Neural progenitor cell (in vitro differentiated cells): ENCODE measurements at regions not wholly inside any gene's neighbourhood (a gene's known extent, or its start where the extent isn't known, plus 50 kb on each side); places are given as distances from the start of the nearest gene placed in this dataset.
"Not testable (repeated sequence)": the region's sequence is repeated elsewhere in the genome, so short reads cannot be mapped to it uniquely, and the experiment has no call there.

ENCODE experiments used
- DNase-seq: peaks from one replicate; pipeline ENCODE4 v3.0.0-alpha.2; 2016; ENCODE audit warnings: low spot score
- H2AFZ ChIP-seq: fragments of 200-600 bp; sonication (generic); replicated peaks from 2 replicates; pipeline ENCODE4 v1.6.1; 2016; ENCODE audit warnings: antibody characterized with exemption
- H3F3A ChIP-seq: fragments of 200-600 bp; sonication (generic); 2 replicates; pipeline ENCODE4 v1.6.1; 2016; ENCODE audit warnings: antibody characterized with exemption, low read depth
- H3K27ac ChIP-seq: fragments of 200-600 bp; sonication (generic); 2 replicates; pipeline ENCODE4 v1.5.1; 2016; ENCODE audit warnings: mild to moderate bottlenecking
- H3K27me3 ChIP-seq: fragments of 200-600 bp; sonication (generic); 2 replicates; pipeline ENCODE4 v1.6.1; 2016; ENCODE audit warnings: mild to moderate bottlenecking, moderate library complexity
- H3K36me3 ChIP-seq: fragments of 200-600 bp; sonication (generic); 2 replicates; pipeline ENCODE4 v1.5.1; 2016
- H3K4me1 ChIP-seq: fragments of 200-600 bp; sonication (generic); 2 replicates; pipeline ENCODE4 v1.6.1; 2016; ENCODE audit warnings: mixed run types
- H3K4me2 ChIP-seq: fragments of 200-600 bp; sonication (generic); 2 replicates; pipeline ENCODE4 v1.6.1; 2016
- H3K4me3 ChIP-seq: fragments of 200-600 bp; sonication (generic); 2 replicates; pipeline ENCODE4 v1.5.1; 2016
- H3K79me2 ChIP-seq: fragments of 200-600 bp; sonication (generic); 2 replicates; pipeline ENCODE4 v1.6.1; 2016; ENCODE audit warnings: low read depth
- H3K9ac ChIP-seq: fragments of 200-600 bp; sonication (generic); 2 replicates; pipeline ENCODE4 v1.6.1; 2016
- H3K9me3 ChIP-seq: fragments of 200-600 bp; sonication (generic); 2 replicates; pipeline ENCODE4 v1.5.1; 2016; ENCODE audit warnings: low read depth
- H4K20me1 ChIP-seq: fragments of 200-600 bp; sonication (generic); 2 replicates; pipeline ENCODE4 v1.6.1; 2016; ENCODE audit warnings: low read depth
- H3K27ac Mint-ChIP-seq: 3 replicates; pipeline ENCODE4 v1.8.0; 2021; ENCODE audit warnings: mixed read lengths
- H3K27me3 Mint-ChIP-seq: 2 replicates; pipeline ENCODE4 v1.8.0; 2022; ENCODE audit warnings: low read depth, mild to moderate bottlenecking, inconsistent platforms, moderate library complexity, mixed read lengths; ENCODE audit not compliant: insufficient read depth
- H3K36me3 Mint-ChIP-seq: 3 replicates; pipeline ENCODE4 v1.8.0; 2021; ENCODE audit warnings: mixed read lengths
- H3K4me1 Mint-ChIP-seq: 3 replicates; pipeline ENCODE4 v1.8.0; 2021; ENCODE audit warnings: mixed read lengths
- H3K4me3 Mint-ChIP-seq: 3 replicates; pipeline ENCODE4 v1.8.0; 2021; ENCODE audit warnings: mild to moderate bottlenecking, moderate library complexity, mixed read lengths
- H3K9me3 Mint-ChIP-seq: 3 replicates; pipeline ENCODE4 v1.8.0; 2020; ENCODE audit warnings: mixed read lengths
- EZH2 ChIP-seq: fragments of 200-600 bp; sonication (generic); IDR thresholded peaks from 2 replicates; pipeline ENCODE4 v1.6.1; 2017; ENCODE audit warnings: antibody characterized with exemption, mild to moderate bottlenecking, moderate library complexity
- EZH2phosphoT487 ChIP-seq: fragments of 200-600 bp; sonication (generic); IDR thresholded peaks from 2 replicates; pipeline ENCODE4 v1.6.1; 2017; ENCODE audit warnings: antibody characterized with exemption
- TF ChIP-seq, protein P1 (sequence below): fragments of 200-600 bp; sonication (generic); IDR thresholded peaks from 2 replicates; pipeline ENCODE4 v1.5.1; 2017; ENCODE audit warnings: antibody characterized with exemption, mild to moderate bottlenecking

- Histone ChIP-seq H3K27me3 (no peaks in the 10 kb centered on the region), H3K79me2 (no peaks in the 10 kb centered on the region), H3K4me1 (no peaks in the 10 kb centered on the region), H2AFZ (no peak overlapping the region), H3K9me3 (no peaks in the 10 kb centered on the region), H3K4me3 (no peak overlapping the region), H4K20me1 (no peaks in the 10 kb centered on the region), H3K9ac (no peak overlapping the region), H3K36me3 (no peaks in the 10 kb centered on the region), H3F3A (no peaks in the 10 kb centered on the region), H3K27ac (no peak overlapping the region), H3K4me2 (no peak overlapping the region)
- TF ChIP-seq EZH2 (no peak), EZH2phosphoT487 (no peak)
- TF ChIP-seq, protein P1, sequence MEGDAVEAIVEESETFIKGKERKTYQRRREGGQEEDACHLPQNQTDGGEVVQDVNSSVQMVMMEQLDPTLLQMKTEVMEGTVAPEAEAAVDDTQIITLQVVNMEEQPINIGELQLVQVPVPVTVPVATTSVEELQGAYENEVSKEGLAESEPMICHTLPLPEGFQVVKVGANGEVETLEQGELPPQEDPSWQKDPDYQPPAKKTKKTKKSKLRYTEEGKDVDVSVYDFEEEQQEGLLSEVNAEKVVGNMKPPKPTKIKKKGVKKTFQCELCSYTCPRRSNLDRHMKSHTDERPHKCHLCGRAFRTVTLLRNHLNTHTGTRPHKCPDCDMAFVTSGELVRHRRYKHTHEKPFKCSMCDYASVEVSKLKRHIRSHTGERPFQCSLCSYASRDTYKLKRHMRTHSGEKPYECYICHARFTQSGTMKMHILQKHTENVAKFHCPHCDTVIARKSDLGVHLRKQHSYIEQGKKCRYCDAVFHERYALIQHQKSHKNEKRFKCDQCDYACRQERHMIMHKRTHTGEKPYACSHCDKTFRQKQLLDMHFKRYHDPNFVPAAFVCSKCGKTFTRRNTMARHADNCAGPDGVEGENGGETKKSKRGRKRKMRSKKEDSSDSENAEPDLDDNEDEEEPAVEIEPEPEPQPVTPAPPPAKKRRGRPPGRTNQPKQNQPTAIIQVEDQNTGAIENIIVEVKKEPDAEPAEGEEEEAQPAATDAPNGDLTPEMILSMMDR: no peak
- peaks cover 18% of the 10 kb centered on the region for H3K9me3 Mint-ChIP-seq
- no peak for DNase-seq
- peaks cover 5% of the 10 kb centered on the region for H3K27me3 Mint-ChIP-seq
- peak overlapping the region; percentile 57 for H3K27ac Mint-ChIP-seq
- no peaks in the 10 kb centered on the region for H3K36me3 Mint-ChIP-seq
- H3K4me3 Mint-ChIP-seq: no peak overlapping the region
- peaks cover 7% of the 10 kb centered on the region for H3K4me1 Mint-ChIP-seq
Measured at GRCh38 chr7:94183891-94184290, 179.7 kb upstream of the BET1 start.

GRCh38 chr7:94188350-94188749 is 184.2 kb upstream of the BET1 start:
- Histone ChIP-seq H3K9me3 (no peaks in the 10 kb centered on the region), H4K20me1 (no peaks in the 10 kb centered on the region), H3F3A (no peaks in the 10 kb centered on the region), H3K4me3 (no peak overlapping the region), H3K9ac (no peak overlapping the region), H3K4me2 (no peak overlapping the region), H3K4me1 (no peaks in the 10 kb centered on the region), H3K27ac (no peak overlapping the region), H3K36me3 (no peaks in the 10 kb centered on the region), H3K27me3 (no peaks in the 10 kb centered on the region), H3K79me2 (no peaks in the 10 kb centered on the region), H2AFZ (no peak overlapping the region)
- Mint-ChIP-seq H3K4me3 (no peak overlapping the region), H3K27me3 (peaks cover 5% of the 10 kb centered on the region), H3K27ac (no peak overlapping the region), H3K4me1 (peaks cover 3% of the 10 kb centered on the region), H3K36me3 (no peaks in the 10 kb centered on the region), H3K9me3 (peaks cover 27% of the 10 kb centered on the region)
- TF ChIP-seq, protein P1: no peak
- TF ChIP-seq EZH2 (no peak), EZH2phosphoT487 (no peak)
- DNase-seq: no peak

DNA sequence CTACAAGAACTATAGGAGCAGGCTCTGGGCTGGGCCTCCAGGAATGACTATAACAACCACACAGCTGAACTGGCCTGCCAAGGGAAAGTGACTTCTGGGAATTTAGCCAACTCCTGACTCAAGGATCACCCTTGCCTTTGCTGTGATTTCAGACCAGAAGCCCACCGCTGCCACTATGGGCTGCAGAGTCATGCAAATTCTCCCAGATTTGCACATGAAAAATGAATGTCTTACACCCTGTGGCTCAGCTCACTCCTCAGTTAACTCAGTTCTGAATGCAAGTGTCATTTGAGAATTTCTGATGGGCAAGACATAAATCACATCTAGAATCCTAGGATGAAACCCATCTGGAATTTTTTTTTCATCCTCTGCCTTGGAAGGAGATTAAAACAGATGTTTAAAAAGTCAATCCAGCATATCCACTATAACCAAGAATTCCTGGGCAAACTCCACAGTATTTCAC is 186.5 kb upstream of the BET1 start:
- peaks cover 25% of the 10 kb centered on the region for H3K9me3 Mint-ChIP-seq
- no peak overlapping the region for H3K9ac ChIP-seq
- peaks cover 2% of the 10 kb centered on the region for H3F3A ChIP-seq
- H3K4me3 Mint-ChIP-seq: no peak overlapping the region
- no peak overlapping the region for H3K27ac ChIP-seq
- H3K27me3 ChIP-seq: no peaks in the 10 kb centered on the region
- H3K36me3 Mint-ChIP-seq: no peaks in the 10 kb centered on the region
- H3K27ac Mint-ChIP-seq: no peak overlapping the region
- H3K79me2 ChIP-seq: no peaks in the 10 kb centered on the region
- no peak overlapping the region for H2AFZ ChIP-seq
- H3K27me3 Mint-ChIP-seq: no peaks in the 10 kb centered on the region
- no peaks in the 10 kb centered on the region for H3K4me1 Mint-ChIP-seq
- no peaks in the 10 kb centered on the region for H3K36me3 ChIP-seq
- no peak for DNase-seq
- no peak overlapping the region for H3K4me2 ChIP-seq
- no peak overlapping the region for H3K4me3 ChIP-seq
- H3K4me1 ChIP-seq: no peaks in the 10 kb centered on the region
- TF ChIP-seq, protein P1: no peak
- TF ChIP-seq EZH2: no peak
- no peak for TF ChIP-seq EZH2phosphoT487
- no peaks in the 10 kb centered on the region for H3K9me3 ChIP-seq
- H4K20me1 ChIP-seq: no peaks in the 10 kb centered on the region

GRCh38 chr7:94194426-94194825 is 190.3 kb upstream of the BET1 start:
- not testable (repeated sequence) for H3K9me3 Mint-ChIP-seq, H3K27me3 Mint-ChIP-seq, H3K4me2 ChIP-seq, H3K36me3 Mint-ChIP-seq, H3F3A ChIP-seq, DNase-seq, H3K4me3 Mint-ChIP-seq, H3K36me3 ChIP-seq, H3K4me3 ChIP-seq, H3K9me3 ChIP-seq, H3K9ac ChIP-seq, H2AFZ ChIP-seq, H3K79me2 ChIP-seq, H4K20me1 ChIP-seq, H3K27me3 ChIP-seq, H3K4me1 Mint-ChIP-seq, H3K27ac Mint-ChIP-seq, H3K4me1 ChIP-seq, H3K27ac ChIP-seq
